ENCODE measurements at regions not wholly inside any gene's neighbourhood (a gene's known extent, or its start where the extent isn't known, plus 50 kb on each side); places are given as distances from the start of the nearest gene placed in this dataset.
"Not testable (repeated sequence)": the region's sequence is repeated elsewhere in the genome, so short reads cannot be mapped to it uniquely, and the experiment has no call there.

DNA sequence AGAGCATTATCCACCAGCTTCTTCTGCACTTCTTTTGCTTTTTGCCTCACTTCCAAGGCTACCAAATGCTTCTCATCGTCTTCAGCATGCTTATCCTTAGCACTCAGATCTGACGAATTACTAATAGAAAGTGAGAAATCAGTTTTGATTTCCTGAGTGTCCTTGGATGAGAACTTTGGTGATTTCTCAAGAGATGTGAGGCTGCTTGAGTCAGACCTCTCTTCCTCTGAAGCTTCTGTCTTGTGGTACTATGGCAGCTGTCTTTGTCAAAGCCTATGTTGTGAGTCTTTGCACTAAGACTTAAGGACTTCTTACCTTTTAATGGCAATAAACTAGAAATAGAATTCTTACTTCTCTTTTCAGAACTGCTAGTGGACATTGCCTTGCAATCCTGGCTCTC lies 169.9 kb downstream of the CPE start:
- H3K4me3 ChIP-seq (ENCODE audit: low read depth, low read length), result no peak overlapping the region
- TF ChIP-seq CTCF (IDR thresholded peaks at IDR 0.05; ENCODE audit: control insufficient read depth, extremely low read depth, insufficient read depth), result no peak
- no peak for DNase-seq (ENCODE audit: low read depth)

DNA sequence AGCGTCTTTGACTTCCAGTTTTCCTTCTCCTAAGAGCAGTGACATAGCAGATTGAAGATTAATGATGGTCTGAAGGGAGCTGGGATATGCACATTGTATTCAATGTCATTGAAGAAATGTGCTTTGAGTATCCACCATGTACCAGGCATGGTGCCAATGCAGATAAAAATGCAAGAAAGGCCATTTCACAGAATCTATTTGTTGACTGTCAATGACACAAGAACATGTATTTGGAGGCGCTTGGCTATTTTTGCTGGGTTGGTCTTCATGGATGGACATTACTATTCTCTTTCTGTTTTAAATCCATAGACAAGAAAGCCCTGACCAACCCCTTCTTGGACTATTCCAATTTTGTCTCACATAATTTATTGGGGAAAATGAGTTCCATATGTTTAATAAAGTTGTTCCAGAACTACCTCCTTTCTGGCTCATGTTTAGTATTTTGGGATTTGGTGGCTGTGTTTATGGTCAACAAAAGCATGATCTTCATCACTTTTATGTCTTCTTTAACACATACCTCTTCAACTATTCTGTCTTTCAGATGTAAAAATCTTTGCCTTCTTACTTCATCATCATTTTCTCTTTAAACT lies 174.5 kb downstream of the CPE start:
- DNase-seq (ENCODE audit: low read depth), result no peak
- H3K4me3 ChIP-seq (ENCODE audit: low read depth, low read length), result no peak overlapping the region
- no peak for TF ChIP-seq CTCF (IDR thresholded peaks at IDR 0.05; ENCODE audit: control insufficient read depth, extremely low read depth, insufficient read depth)

DNA sequence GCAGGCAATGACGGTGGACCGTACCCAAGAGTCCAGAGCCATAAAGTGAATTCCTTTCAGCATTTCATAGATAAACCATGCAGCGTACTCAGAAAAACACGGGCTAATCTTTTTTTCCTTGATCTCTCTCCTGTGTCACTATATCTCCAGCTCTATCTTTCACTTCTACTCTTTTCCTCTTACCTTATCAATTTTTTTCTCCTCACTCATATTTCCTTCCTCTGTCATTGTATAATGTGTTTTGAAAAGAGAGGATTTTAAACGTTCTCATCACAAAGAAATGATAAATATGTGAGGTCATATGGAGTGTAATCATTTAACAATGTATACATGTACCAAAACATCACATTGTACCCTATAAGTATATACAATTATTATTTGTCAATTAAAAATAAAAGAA lies 176.5 kb downstream of the CPE start:
- DNase-seq (ENCODE audit: low read depth), result no peak
- H3K4me3 ChIP-seq (ENCODE audit: low read depth, low read length), result no peak overlapping the region
- no peak for TF ChIP-seq CTCF (IDR thresholded peaks at IDR 0.05; ENCODE audit: control insufficient read depth, extremely low read depth, insufficient read depth)

DNA sequence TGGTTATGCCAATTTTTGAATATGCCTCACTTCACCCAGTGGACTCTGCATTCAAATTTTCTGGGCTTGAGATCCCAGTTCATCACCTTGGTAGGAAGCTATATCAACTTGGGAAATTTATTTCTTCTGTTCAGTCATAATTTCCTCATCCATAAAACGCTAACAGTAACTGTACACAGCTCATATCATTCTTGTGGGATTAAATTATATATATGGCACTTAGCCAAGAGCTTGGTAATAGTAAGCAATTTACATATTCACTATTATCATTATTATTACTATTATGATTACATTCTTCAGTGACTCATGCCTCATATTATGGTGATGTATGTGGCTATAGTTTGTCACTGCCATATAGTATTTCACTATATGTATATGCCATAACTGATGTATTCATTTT lies 177.6 kb downstream of the CPE start:
- TF ChIP-seq CTCF (IDR thresholded peaks at IDR 0.05; ENCODE audit: control insufficient read depth, extremely low read depth, insufficient read depth), result no peak
- H3K4me3 ChIP-seq (ENCODE audit: low read depth, low read length), result no peak overlapping the region
- DNase-seq (ENCODE audit: low read depth), result no peak

DNA sequence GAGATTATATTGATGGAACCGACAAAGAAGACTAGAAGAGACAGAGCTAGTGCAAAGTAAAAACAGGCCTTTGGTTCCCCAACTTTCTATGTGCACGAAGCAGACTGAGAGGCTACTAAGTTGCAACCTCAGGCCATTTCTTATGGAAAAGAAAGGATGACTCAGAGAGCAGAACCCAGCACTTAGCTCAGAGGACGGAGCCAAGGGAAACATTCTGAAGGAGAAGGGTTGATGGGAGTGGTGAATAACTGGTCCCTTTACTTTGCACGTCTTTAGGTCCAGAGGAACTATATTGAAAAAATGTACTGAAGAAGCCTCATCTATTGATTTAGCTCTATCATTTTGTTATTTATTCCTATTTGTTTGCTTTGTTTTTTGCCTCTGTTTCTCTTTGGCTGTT lies 182.1 kb downstream of the CPE start:
- DNase-seq (ENCODE audit: low read depth), result no peak
- TF ChIP-seq CTCF (IDR thresholded peaks at IDR 0.05; ENCODE audit: control insufficient read depth, extremely low read depth, insufficient read depth), result no peak
- H3K4me3 ChIP-seq (ENCODE audit: low read depth, low read length), result no peak overlapping the region

DNA sequence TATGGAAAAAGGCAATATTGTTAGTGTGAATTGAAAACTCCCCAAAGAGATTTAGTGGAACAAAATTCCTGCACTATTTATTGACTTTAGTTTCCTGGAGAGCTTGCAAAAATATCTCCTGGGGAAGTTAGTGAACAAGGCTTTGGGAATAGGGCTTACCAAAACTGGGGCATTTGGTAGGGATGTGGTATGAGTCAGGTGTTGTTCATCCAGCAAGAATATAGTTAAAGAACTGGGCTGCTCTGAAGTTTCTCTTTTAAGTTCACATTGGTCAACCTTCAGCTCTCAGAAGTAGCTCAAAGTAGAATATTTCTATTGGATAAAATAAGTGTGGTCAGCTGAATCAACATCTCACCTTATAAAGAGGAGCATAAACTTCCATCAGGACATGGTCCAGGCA lies 185.0 kb downstream of the CPE start:
- no peak overlapping the region for H3K4me3 ChIP-seq (ENCODE audit: low read depth, low read length)
- no peak for DNase-seq (ENCODE audit: low read depth)
- no peak for TF ChIP-seq CTCF (IDR thresholded peaks at IDR 0.05; ENCODE audit: control insufficient read depth, extremely low read depth, insufficient read depth)

- no peak for TF ChIP-seq CTCF (IDR thresholded peaks at IDR 0.05; ENCODE audit: control insufficient read depth, extremely low read depth, insufficient read depth)
- H3K4me3 ChIP-seq (ENCODE audit: low read depth, low read length), result no peak overlapping the region
- no peak for DNase-seq (ENCODE audit: low read depth)
Observed at GRCh38 chr4:165569031-165569430, 190.2 kb downstream of the CPE start.

- H3K4me3 ChIP-seq (ENCODE audit: low read depth, low read length); DNase-seq (ENCODE audit: low read depth): not testable (repeated sequence)
Observed at GRCh38 chr4:165571476-165571875, 192.7 kb downstream of the CPE start.

All from LNCaP clone FGC (cell line).